Psoas muscle (tissue), 7 donors: ENCODE measurements at regions not wholly inside any gene's neighbourhood (a gene's known extent, or its start where the extent isn't known, plus 50 kb on each side); places are given as distances from the start of the nearest gene placed in this dataset.
A peak's percentile ranks its signal among the peaks of the same experiment; 100 is the strongest.
"Not testable (repeated sequence)": the region's sequence is repeated elsewhere in the genome, so short reads cannot be mapped to it uniquely, and the experiment has no call there.

Source experiments
- ATAC-seq, 4 donors: fragments of 200-7000 bp; cut with Tn5 transposase; one replicate each; pipeline ENCODE4 v1.9.1; 2020; ENCODE audit warnings: moderate library complexity in 3 of 4, mild to moderate bottlenecking in 2 of 4
- DNase-seq, 2 donors: peaks; one replicate each; pipeline ENCODE4 v3.0.0-alpha.2; 2020
- H3K27ac ChIP-seq: fragments of 200-600 bp; one replicate; pipeline ENCODE4 v1.8.0; 2022
- H3K27me3 ChIP-seq, 3 donors: fragments of 200-600 bp in 1 of 3; one replicate each; pipeline versions ENCODE4 v1.6.1 to v1.8.0; 2013 to 2022; ENCODE audit warnings: low read length in 2 of 3, mild to moderate bottlenecking in 2 of 3, moderate library complexity in 1 of 3; ENCODE audit not compliant: insufficient read depth in 3 of 3
- H3K36me3 ChIP-seq, 2 donors: fragments of 200-600 bp in 1 of 2; one replicate each; pipeline versions ENCODE4 v1.6.1 to v1.8.0; 2013 to 2022; ENCODE audit warnings: low read depth in 1 of 2, mild to moderate bottlenecking in 1 of 2, moderate library complexity in 1 of 2; ENCODE audit not compliant: insufficient read depth in 1 of 2
- H3K4me1 ChIP-seq: fragments of 200-600 bp; one replicate; pipeline ENCODE4 v1.8.0; 2022
- H3K4me3 ChIP-seq: fragments of 200-600 bp; one replicate; pipeline ENCODE4 v1.8.0; 2022; ENCODE audit warnings: mild to moderate bottlenecking
- H3K9me3 ChIP-seq: fragments of 200-600 bp; one replicate; pipeline ENCODE4 v1.8.0; 2022
- CTCF ChIP-seq: fragments of 200-600 bp; IDR thresholded peaks from one replicate; pipeline ENCODE4 v1.8.0; 2022; ENCODE audit warnings: antibody characterized with exemption
- WGBS, 3 donors: extraction: QIAGEN DNeasy Blood & Tissue Kit; methylation state at CpG; one replicate each; pipeline versions ENCODE4 v1.1.6 to v1.1.7; 2013; 5-methylcytosine and 5-hydroxymethylcytosine counted together
- intact Hi-C, 2 donors: fragments of 100-400 bp; cut with DNase I; formaldehyde crosslinking; loops; one replicate each; pipeline versions ENCODE4 v1.11.0 to v1.14.2; 2022
- donor health status: healthy with polysubstance abuse.
- donor health status: DM: no; HTN: no; CAD: no; lungs with moderate emphysema.
- donor health status: Bipolar disorder and iron deficiency.
- donor health status: healthy.
- donor health status: DM: yes; HTN: yes; CAD: no.
- donor health status: DM: no; HTN: no; CAD: no.
- donor health status: DM: yes; HTN: yes; CAD: no.

GRCh38 chr1:96597218-96597617 lies 124.4 kb upstream of the PTBP2 start:
- no peak overlapping the region for H3K27ac ChIP-seq
- intact Hi-C loops: no loop called here
- WGBS, 3 donors: 61 to 67% (median 65%) methylated on average over 1 of the region's 1 CpG

GRCh38 chr1:96598416-96599168 lies 123.0 kb upstream of the PTBP2 start:
- intact Hi-C loops: no loop called here
- Histone ChIP-seq H3K4me1 (peaks cover 26% of the 10 kb centered on the region), H3K4me3 (no peak overlapping the region), H3K9me3 (no peaks in the 10 kb centered on the region), H3K36me3 (no peaks in the 10 kb centered on the region), H3K27me3 (no peaks in the 10 kb centered on the region), H3K27ac (peak overlapping the region; percentile 69)
- no peak for TF ChIP-seq CTCF
- WGBS, 3 donors: 15 to 34% (median 19%) methylated on average over 4 of the region's 4 CpGs
- ATAC-seq (peak; percentile 88 to 99 (median 96)), DNase-seq (no peak)

More at GRCh38 chr1:96597218-96597617, 124.4 kb upstream of the PTBP2 start:
- no peaks in the 10 kb centered on the region for H3K36me3 ChIP-seq
- H3K9me3 ChIP-seq: no peaks in the 10 kb centered on the region
- H3K4me3 ChIP-seq: no peak overlapping the region
- TF ChIP-seq CTCF: no peak
- H3K4me1 ChIP-seq: peaks cover 26% of the 10 kb centered on the region
- ATAC-seq (no peak), DNase-seq (no peak)
- no peaks in the 10 kb centered on the region for H3K27me3 ChIP-seq

GRCh38 chr1:96604620-96605019 lies 117.0 kb upstream of the PTBP2 start:
- intact Hi-C loops, H3K9me3 ChIP-seq, H3K4me1 ChIP-seq, H3K4me3 ChIP-seq, H3K27ac ChIP-seq, ATAC-seq, H3K27me3 ChIP-seq, H3K36me3 ChIP-seq, DNase-seq: not testable (repeated sequence)
- 90 to 93% (median 91%) methylated on average over 13 to 16 of the region's 16 CpGs for WGBS, 3 donors

GRCh38 chr1:96617375-96617774 lies 104.2 kb upstream of the PTBP2 start:
- intact Hi-C loops, H3K4me1 ChIP-seq, DNase-seq, H3K27me3 ChIP-seq, H3K27ac ChIP-seq, H3K9me3 ChIP-seq, H3K4me3 ChIP-seq, ATAC-seq, H3K36me3 ChIP-seq: not testable (repeated sequence)
- WGBS, 3 donors: 88 to 92% (median 91%) methylated on average over 5 of the region's 5 CpGs

- WGBS, 3 donors: 78 to 97% (median 82%) methylated on average over 1 of the region's 1 CpG
- Histone ChIP-seq H3K4me1 (no peaks in the 10 kb centered on the region), H3K36me3 (no peaks in the 10 kb centered on the region), H3K4me3 (no peak overlapping the region), H3K27ac (no peak overlapping the region), H3K27me3 (no peaks in the 10 kb centered on the region), H3K9me3 (no peaks in the 10 kb centered on the region)
- DNase-seq (no peak), ATAC-seq (no peak)
- intact Hi-C loops: no loop called here
- TF ChIP-seq CTCF: no peak
Measured at GRCh38 chr1:96632045-96632664, 89.4 kb upstream of the PTBP2 start.
